ENCODE measurements at regions not wholly inside any gene's neighbourhood (a gene's known extent, or its start where the extent isn't known, plus 50 kb on each side); places are given as distances from the start of the nearest gene placed in this dataset.

- no peak overlapping the region for H3K4ac ChIP-seq (ENCODE audit: low read depth in 1 of 2, low read length in 2 of 2)
- H3K27me3 ChIP-seq (ENCODE audit: control insufficient read depth in 1 of 2, insufficient read depth in 1 of 2, low read length in 2 of 2) = no peaks in the 10 kb centered on the region
- no peak overlapping the region for H4K8ac ChIP-seq (ENCODE audit: low read length)
- H3K4me1 ChIP-seq (ENCODE audit: control insufficient read depth, insufficient read depth, low read depth, low read length) = no peaks in the 10 kb centered on the region
- H2BK5ac ChIP-seq (ENCODE audit: low read depth, low read length, poor library complexity, severe bottlenecking) = no peak overlapping the region
- 100% methylated on average over 1 of the region's 2 CpGs for WGBS
- no peak overlapping the region for H2BK15ac ChIP-seq (ENCODE audit: low read depth, poor library complexity, severe bottlenecking)
- H3K23ac ChIP-seq (ENCODE audit: low read length in 2 of 2) = no peak overlapping the region
- no peak overlapping the region for H3K4me2 ChIP-seq (ENCODE audit: low read length, poor library complexity, severe bottlenecking)
- no peak overlapping the region for H3K27ac ChIP-seq (ENCODE audit: low read length, poor library complexity, severe bottlenecking)
- H3K18ac ChIP-seq (ENCODE audit: low read depth in 1 of 2, low read length in 2 of 2) = no peak overlapping the region
- H2BK12ac ChIP-seq (ENCODE audit: low read length in 2 of 2) = no peak overlapping the region
- H2BK120ac ChIP-seq (ENCODE audit: low read depth, low read length) = no peak overlapping the region
- H3K36me3 ChIP-seq (ENCODE audit: control insufficient read depth in 1 of 2, insufficient read depth in 2 of 2, low read depth in 1 of 2, low read length in 2 of 2) = no peaks in the 10 kb centered on the region
- H3K9me3 ChIP-seq (ENCODE audit: control insufficient read depth, low read length) = no peaks in the 10 kb centered on the region
- H3K9ac ChIP-seq (ENCODE audit: low read length) = no peak overlapping the region
- no peak overlapping the region for H2AFZ ChIP-seq (ENCODE audit: low read depth, low read length)
- H3K79me1 ChIP-seq (replicated peaks; ENCODE audit: low read length, poor library complexity, severe bottlenecking) = no peaks in the 10 kb centered on the region
- no peak overlapping the region for H3K14ac ChIP-seq (ENCODE audit: low read length in 2 of 2)
- H2AK5ac ChIP-seq (ENCODE audit: low read length, severe bottlenecking) = no peak overlapping the region
- no peak overlapping the region for H4K91ac ChIP-seq (ENCODE audit: low read length)
- no peak overlapping the region for H3K4me3 ChIP-seq (ENCODE audit: insufficient read depth in 1 of 2, low read depth in 1 of 2, low read length in 2 of 2)
- DNase-seq = no peak
Measured at GRCh38 chr4:116486401-116486800, 599.0 kb downstream of the TRAM1L1 start.

GRCh38 chr4:116480546-116480945, 604.8 kb downstream of the TRAM1L1 start:
- no peaks in the 10 kb centered on the region for H3K9me3 ChIP-seq (ENCODE audit: control insufficient read depth, low read length)
- no peak overlapping the region for H3K18ac ChIP-seq (ENCODE audit: low read depth in 1 of 2, low read length in 2 of 2)
- H3K9ac ChIP-seq (ENCODE audit: low read length) = no peak overlapping the region
- no peaks in the 10 kb centered on the region for H3K4me1 ChIP-seq (ENCODE audit: control insufficient read depth, insufficient read depth, low read depth, low read length)
- no peaks in the 10 kb centered on the region for H3K36me3 ChIP-seq (ENCODE audit: control insufficient read depth in 1 of 2, insufficient read depth in 2 of 2, low read depth in 1 of 2, low read length in 2 of 2)
- H3K27me3 ChIP-seq (ENCODE audit: control insufficient read depth in 1 of 2, insufficient read depth in 1 of 2, low read length in 2 of 2) = no peaks in the 10 kb centered on the region
- H2AFZ ChIP-seq (ENCODE audit: low read depth, low read length) = no peak overlapping the region
- H2BK12ac ChIP-seq (ENCODE audit: low read length in 2 of 2) = no peak overlapping the region
- no peak overlapping the region for H2AK5ac ChIP-seq (ENCODE audit: low read length, severe bottlenecking)
- no peak for DNase-seq
- no peak overlapping the region for H3K27ac ChIP-seq (ENCODE audit: low read length, poor library complexity, severe bottlenecking)
- no peak overlapping the region for H2BK5ac ChIP-seq (ENCODE audit: low read depth, low read length, poor library complexity, severe bottlenecking)
- H3K4me3 ChIP-seq (ENCODE audit: insufficient read depth in 1 of 2, low read depth in 1 of 2, low read length in 2 of 2) = no peak overlapping the region
- no peak overlapping the region for H3K14ac ChIP-seq (ENCODE audit: low read length in 2 of 2)
- no peak overlapping the region for H3K4ac ChIP-seq (ENCODE audit: low read depth in 1 of 2, low read length in 2 of 2)
- H2BK120ac ChIP-seq (ENCODE audit: low read depth, low read length) = no peak overlapping the region
- no peak overlapping the region for H4K91ac ChIP-seq (ENCODE audit: low read length)
- no peak overlapping the region for H2BK15ac ChIP-seq (ENCODE audit: low read depth, poor library complexity, severe bottlenecking)
- 92% methylated on average over 3 of the region's 3 CpGs for WGBS
- no peak overlapping the region for H3K23ac ChIP-seq (ENCODE audit: low read length in 2 of 2)
- no peak overlapping the region for H3K4me2 ChIP-seq (ENCODE audit: low read length, poor library complexity, severe bottlenecking)
- no peaks in the 10 kb centered on the region for H3K79me1 ChIP-seq (replicated peaks; ENCODE audit: low read length, poor library complexity, severe bottlenecking)
- no peak overlapping the region for H4K8ac ChIP-seq (ENCODE audit: low read length)

GRCh38 chr4:116478343-116478742, 607.0 kb downstream of the TRAM1L1 start:
- Histone ChIP-seq H3K4ac (ENCODE audit: low read depth in 1 of 2, low read length in 2 of 2) (no peak overlapping the region), H2AK5ac (ENCODE audit: low read length, severe bottlenecking) (no peak overlapping the region), H3K18ac (ENCODE audit: low read depth in 1 of 2, low read length in 2 of 2) (no peak overlapping the region), H2BK5ac (ENCODE audit: low read depth, low read length, poor library complexity, severe bottlenecking) (no peak overlapping the region), H3K23ac (ENCODE audit: low read length in 2 of 2) (no peak overlapping the region), H2AFZ (ENCODE audit: low read depth, low read length) (no peak overlapping the region), H4K91ac (ENCODE audit: low read length) (peak overlapping the region; percentile 28), H3K27me3 (ENCODE audit: control insufficient read depth in 1 of 2, insufficient read depth in 1 of 2, low read length in 2 of 2) (no peaks in the 10 kb centered on the region), H2BK15ac (ENCODE audit: low read depth, poor library complexity, severe bottlenecking) (no peak overlapping the region), H4K8ac (ENCODE audit: low read length) (no peak overlapping the region), H3K4me2 (ENCODE audit: low read length, poor library complexity, severe bottlenecking) (no peak overlapping the region), H3K79me1 (replicated peaks; ENCODE audit: low read length, poor library complexity, severe bottlenecking) (no peaks in the 10 kb centered on the region), H2BK12ac (ENCODE audit: low read length in 2 of 2) (no peak overlapping the region), H3K4me3 (ENCODE audit: insufficient read depth in 1 of 2, low read depth in 1 of 2, low read length in 2 of 2) (no peak overlapping the region), H3K27ac (ENCODE audit: low read length, poor library complexity, severe bottlenecking) (no peak overlapping the region), H3K9me3 (ENCODE audit: control insufficient read depth, low read length) (no peaks in the 10 kb centered on the region), H3K36me3 (ENCODE audit: control insufficient read depth in 1 of 2, insufficient read depth in 2 of 2, low read depth in 1 of 2, low read length in 2 of 2) (no peaks in the 10 kb centered on the region), H3K9ac (ENCODE audit: low read length) (no peak overlapping the region), H2BK120ac (ENCODE audit: low read depth, low read length) (no peak overlapping the region), H3K14ac (ENCODE audit: low read length in 2 of 2) (no peak overlapping the region), H3K4me1 (ENCODE audit: control insufficient read depth, insufficient read depth, low read depth, low read length) (no peaks in the 10 kb centered on the region)
- DNase-seq = no peak
- 94% methylated on average over 10 of the region's 10 CpGs for WGBS

- Histone ChIP-seq H2BK12ac (ENCODE audit: low read length in 2 of 2) (no peak overlapping the region), H3K9ac (ENCODE audit: low read length) (no peak overlapping the region), H3K4ac (ENCODE audit: low read depth in 1 of 2, low read length in 2 of 2) (no peak overlapping the region), H3K14ac (ENCODE audit: low read length in 2 of 2) (no peak overlapping the region), H2AFZ (ENCODE audit: low read depth, low read length) (no peak overlapping the region), H4K91ac (ENCODE audit: low read length) (no peak overlapping the region), H2AK5ac (ENCODE audit: low read length, severe bottlenecking) (no peak overlapping the region), H2BK15ac (ENCODE audit: low read depth, poor library complexity, severe bottlenecking) (no peak overlapping the region), H3K36me3 (ENCODE audit: control insufficient read depth in 1 of 2, insufficient read depth in 2 of 2, low read depth in 1 of 2, low read length in 2 of 2) (no peaks in the 10 kb centered on the region), H3K4me2 (ENCODE audit: low read length, poor library complexity, severe bottlenecking) (no peak overlapping the region), H3K27ac (ENCODE audit: low read length, poor library complexity, severe bottlenecking) (no peak overlapping the region), H3K79me1 (replicated peaks; ENCODE audit: low read length, poor library complexity, severe bottlenecking) (no peaks in the 10 kb centered on the region), H3K9me3 (ENCODE audit: control insufficient read depth, low read length) (no peaks in the 10 kb centered on the region), H3K4me3 (ENCODE audit: insufficient read depth in 1 of 2, low read depth in 1 of 2, low read length in 2 of 2) (no peak overlapping the region), H4K8ac (ENCODE audit: low read length) (no peak overlapping the region), H2BK120ac (ENCODE audit: low read depth, low read length) (no peak overlapping the region), H2BK5ac (ENCODE audit: low read depth, low read length, poor library complexity, severe bottlenecking) (no peak overlapping the region), H3K4me1 (ENCODE audit: control insufficient read depth, insufficient read depth, low read depth, low read length) (no peaks in the 10 kb centered on the region), H3K27me3 (ENCODE audit: control insufficient read depth in 1 of 2, insufficient read depth in 1 of 2, low read length in 2 of 2) (no peaks in the 10 kb centered on the region), H3K23ac (ENCODE audit: low read length in 2 of 2) (no peak overlapping the region), H3K18ac (ENCODE audit: low read depth in 1 of 2, low read length in 2 of 2) (no peak overlapping the region)
- DNase-seq = no peak
- WGBS = no CpG with 5 or more reads among the region's 1 CpG
Measured at GRCh38 chr4:116469582-116469981, 615.8 kb downstream of the TRAM1L1 start.
